Calu3 (cell line): ENCODE measurements at regions not wholly inside any gene's neighbourhood (a gene's known extent, or its start where the extent isn't known, plus 50 kb on each side); places are given as distances from the start of the nearest gene placed in this dataset.

ENCODE experiments used
- BruUV-seq: library from RNA; stranded (reverse); fragments of 400-500 nt; replicated peaks from 2 replicates; lab custom pipeline; 2021; lab: Mats Ljungman, UMichigan
- CTCF ChIA-PET: fragments of 300-600 bp; sonication (Branson Sonifier 250); formaldehyde crosslinking; loops from one replicate; lab custom pipeline; 2022; ENCODE audit warnings: antibody characterized with exemption; lab: Charles Lee
- DNase-seq: peaks from one replicate; pipeline ENCODE4 v3.0.0; 2022
- H3K27ac Mint-ChIP-seq: one replicate; pipeline ENCODE4 v1.8.0; 2022; ENCODE audit warnings: mixed read lengths; ENCODE audit not compliant: unreplicated experiment
- H3K27me3 Mint-ChIP-seq: one replicate; pipeline ENCODE4 v1.8.0; 2022; ENCODE audit warnings: mixed read lengths; ENCODE audit not compliant: unreplicated experiment
- H3K36me3 Mint-ChIP-seq: one replicate; pipeline ENCODE4 v1.8.0; 2022; ENCODE audit warnings: mild to moderate bottlenecking, moderate library complexity, mixed read lengths; ENCODE audit not compliant: insufficient read depth, unreplicated experiment
- H3K4me1 Mint-ChIP-seq: one replicate; pipeline ENCODE4 v1.8.0; 2022; ENCODE audit warnings: mild to moderate bottlenecking, low read depth, mixed read lengths; ENCODE audit not compliant: unreplicated experiment
- H3K4me3 Mint-ChIP-seq: one replicate; pipeline ENCODE4 v1.8.0; 2022; ENCODE audit warnings: mild to moderate bottlenecking, low read depth, moderate library complexity, mixed read lengths; ENCODE audit not compliant: unreplicated experiment
- H3K9me3 Mint-ChIP-seq: one replicate; pipeline ENCODE4 v1.8.0; 2022; ENCODE audit warnings: low read depth, mixed read lengths; ENCODE audit not compliant: unreplicated experiment
- CTCF ChIP-seq: fragments of 200-600 bp; IDR thresholded peaks from one replicate; pipeline ENCODE4 v1.8.0; 2022; ENCODE audit warnings: antibody characterized with exemption; ENCODE audit not compliant: unreplicated experiment
- intact Hi-C: fragments of 100-400 bp; cut with micrococcal nuclease; formaldehyde crosslinking; loops from one replicate; pipeline ENCODE4 v1.10.0; 2022; ENCODE audit not compliant: unreplicated experiment

GRCh38 chr18:37871561-37871960, 306.0 kb upstream of the CELF4 start:
- CTCF ChIA-PET, result no interaction called here
- Mint-ChIP-seq H3K36me3 (no peaks in the 10 kb centered on the region), H3K27ac (no peak overlapping the region), H3K9me3 (no peaks in the 10 kb centered on the region), H3K27me3 (no peaks in the 10 kb centered on the region), H3K4me3 (no peak overlapping the region), H3K4me1 (no peaks in the 10 kb centered on the region)
- no peak for TF ChIP-seq CTCF
- DNase-seq, result no peak
- BruUV-seq, result no TSS peak
- intact Hi-C loops, result no loop called here

- H3K4me3 Mint-ChIP-seq, result no peak overlapping the region
- intact Hi-C loops, result no loop called here
- CTCF ChIA-PET, result no interaction called here
- H3K27ac Mint-ChIP-seq, result no peak overlapping the region
- no peaks in the 10 kb centered on the region for H3K36me3 Mint-ChIP-seq
- no TSS peak for BruUV-seq
- no peaks in the 10 kb centered on the region for H3K27me3 Mint-ChIP-seq
- TF ChIP-seq CTCF, result no peak
- no peak for DNase-seq
- H3K9me3 Mint-ChIP-seq, result no peaks in the 10 kb centered on the region
- no peaks in the 10 kb centered on the region for H3K4me1 Mint-ChIP-seq
Observed at GRCh38 chr18:37869051-37869450, 303.5 kb upstream of the CELF4 start.

- no peak overlapping the region for H3K27ac Mint-ChIP-seq
- H3K4me3 Mint-ChIP-seq, result no peak overlapping the region
- H3K27me3 Mint-ChIP-seq, result no peaks in the 10 kb centered on the region
- CTCF ChIA-PET, result no interaction called here
- H3K36me3 Mint-ChIP-seq, result no peaks in the 10 kb centered on the region
- H3K9me3 Mint-ChIP-seq, result peaks cover 4% of the 10 kb centered on the region
- BruUV-seq, result no TSS peak
- no peak for TF ChIP-seq CTCF
- H3K4me1 Mint-ChIP-seq, result no peaks in the 10 kb centered on the region
- DNase-seq, result no peak
- intact Hi-C loops, result no loop called here
Observed at GRCh38 chr18:37864122-37864521, 298.5 kb upstream of the CELF4 start.

GRCh38 chr18:37861981-37862380, 296.4 kb upstream of the CELF4 start:
- no peak overlapping the region for H3K27ac Mint-ChIP-seq
- no TSS peak for BruUV-seq
- no peaks in the 10 kb centered on the region for H3K27me3 Mint-ChIP-seq
- no peaks in the 10 kb centered on the region for H3K36me3 Mint-ChIP-seq
- no peak for TF ChIP-seq CTCF
- H3K4me1 Mint-ChIP-seq, result no peaks in the 10 kb centered on the region
- CTCF ChIA-PET, result no interaction called here
- DNase-seq, result no peak
- intact Hi-C loops, result no loop called here
- H3K9me3 Mint-ChIP-seq, result peaks cover 7% of the 10 kb centered on the region
- no peak overlapping the region for H3K4me3 Mint-ChIP-seq
